ENCODE measurements at regions not wholly inside any gene's neighbourhood (a gene's known extent, or its start where the extent isn't known, plus 50 kb on each side); places are given as distances from the start of the nearest gene placed in this dataset.

DNA sequence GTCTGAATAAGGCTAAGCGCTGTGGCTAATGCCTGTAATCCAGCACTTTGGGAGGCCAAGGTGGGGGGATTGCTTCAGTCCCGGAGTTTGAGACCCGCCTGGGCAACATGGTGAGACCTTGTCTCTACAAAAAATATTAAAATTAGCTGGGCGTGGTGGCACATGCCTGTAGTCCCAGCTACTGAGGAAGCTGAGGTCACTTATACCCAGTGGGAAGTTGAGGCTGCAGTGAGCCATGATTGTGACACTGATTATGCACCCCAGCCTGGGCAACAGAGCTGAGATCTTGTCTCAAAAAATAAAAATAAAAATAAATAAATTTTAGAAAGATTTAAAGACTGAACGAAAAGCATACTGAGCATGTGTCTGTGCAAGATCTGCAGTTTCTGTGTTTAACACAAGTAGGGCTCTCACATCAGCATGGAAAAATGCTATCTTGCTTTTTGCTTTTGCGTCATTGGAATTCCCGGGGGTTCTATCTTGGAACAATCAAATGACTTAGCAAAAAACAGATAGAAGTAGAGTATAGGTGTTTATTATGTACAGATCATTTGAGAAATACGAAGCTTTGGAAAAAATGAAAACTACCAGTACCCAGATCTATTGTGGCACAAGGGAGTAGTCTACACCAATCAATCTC is 161.9 kb downstream of the CAPZA3 start:
- DNase-seq (ENCODE audit: low read depth), result no peak

DNA sequence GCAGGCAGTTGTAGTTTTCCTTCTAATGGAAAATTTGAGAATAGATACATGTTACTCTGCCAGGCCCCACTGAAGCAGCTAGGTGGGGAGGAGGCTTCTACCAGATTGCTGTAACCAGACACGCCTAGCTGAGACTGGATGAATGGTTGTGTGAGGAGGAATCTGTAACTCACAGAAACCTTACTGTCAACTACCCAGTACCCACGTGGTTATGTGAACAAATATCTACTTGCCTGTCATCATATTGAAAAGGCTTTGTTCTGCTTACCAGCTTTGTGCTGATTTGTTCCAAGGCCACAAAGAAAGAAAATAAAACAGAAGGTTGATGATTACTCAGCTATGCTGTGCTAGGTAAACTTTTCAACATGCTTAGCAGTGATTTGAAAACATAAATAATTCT is 167.2 kb downstream of the CAPZA3 start:
- DNase-seq (ENCODE audit: low read depth), result no peak

DNA sequence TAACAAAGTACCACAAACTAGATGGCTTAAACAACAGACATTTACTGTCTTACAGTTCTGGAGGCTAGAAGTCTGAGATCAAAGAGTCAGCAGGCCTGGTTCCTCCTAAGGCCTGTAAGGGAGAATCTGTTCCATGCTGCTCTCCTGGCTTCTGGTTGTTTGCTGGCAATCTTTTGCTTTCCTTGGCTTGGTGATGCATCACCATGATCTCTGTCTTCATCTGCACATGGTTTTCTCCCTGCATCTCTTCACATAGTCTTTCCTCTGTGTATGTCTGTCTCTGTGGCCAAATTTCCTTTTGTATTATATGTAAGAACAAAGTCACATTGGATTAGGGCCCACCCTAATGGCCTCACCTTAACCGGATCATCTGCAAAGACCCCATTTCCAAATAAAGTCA is 168.5 kb downstream of the CAPZA3 start:
- DNase-seq (ENCODE audit: low read depth), result no peak

DNA sequence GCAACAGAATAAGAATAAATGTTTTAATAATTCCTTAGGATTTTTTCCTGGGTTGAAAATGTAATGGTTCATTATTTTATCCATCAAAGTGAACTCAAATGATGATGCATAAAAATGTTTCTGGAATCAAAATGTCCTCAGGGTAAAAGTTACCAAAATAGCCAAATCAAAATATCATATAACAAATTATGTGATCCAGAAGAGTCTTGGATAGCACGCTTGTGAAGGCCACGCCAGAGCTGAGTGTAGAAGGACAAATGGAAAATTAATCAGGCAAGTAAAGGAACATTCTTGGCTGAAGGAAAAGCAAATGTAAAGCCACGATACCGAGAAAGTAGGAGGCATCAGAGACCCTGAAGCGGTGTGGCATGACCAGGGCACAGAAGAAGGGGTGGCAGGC is 169.2 kb downstream of the CAPZA3 start:
- no peak for DNase-seq (ENCODE audit: low read depth)

DNA sequence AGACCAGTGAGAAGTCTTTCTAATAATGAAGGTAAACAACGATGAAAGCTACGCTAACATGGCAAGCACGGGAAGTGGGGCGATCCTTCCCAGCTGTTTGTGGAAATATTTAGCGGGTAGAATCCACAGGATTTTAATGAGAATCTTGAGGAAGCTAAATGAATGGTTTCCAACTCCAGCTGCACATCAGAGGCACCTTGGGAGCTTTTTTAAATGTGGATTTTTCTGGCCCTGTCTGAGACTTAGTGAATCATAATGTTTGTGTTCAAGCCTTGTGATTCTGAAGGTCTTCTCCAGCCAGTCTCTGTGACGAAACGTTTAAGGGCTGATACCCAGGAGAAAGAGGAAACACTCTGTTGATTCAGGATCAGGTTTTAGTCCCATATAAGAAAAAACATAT is 169.8 kb downstream of the CAPZA3 start:
- DNase-seq (ENCODE audit: low read depth), result no peak

DNA sequence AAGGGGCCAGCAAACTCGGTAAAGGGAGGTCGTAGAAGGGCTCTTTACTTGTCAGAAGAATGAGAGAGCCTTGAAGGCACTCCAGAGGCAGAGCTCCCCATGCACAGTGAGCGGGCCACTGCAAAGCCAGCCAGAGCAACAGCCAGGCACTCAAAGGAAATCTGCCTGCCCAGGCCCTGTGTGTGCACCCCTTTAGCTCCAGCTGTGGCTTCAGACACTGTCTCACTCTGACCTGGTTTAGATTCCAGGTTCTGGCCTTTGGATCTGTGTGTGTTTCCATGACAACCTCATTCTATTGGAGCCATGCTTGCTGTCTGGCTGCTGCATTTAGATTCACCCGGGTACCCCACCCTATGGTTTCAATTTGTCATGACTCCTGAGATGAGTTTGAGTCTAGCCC is 170.3 kb downstream of the CAPZA3 start:
- DNase-seq (ENCODE audit: low read depth), result no peak

DNA sequence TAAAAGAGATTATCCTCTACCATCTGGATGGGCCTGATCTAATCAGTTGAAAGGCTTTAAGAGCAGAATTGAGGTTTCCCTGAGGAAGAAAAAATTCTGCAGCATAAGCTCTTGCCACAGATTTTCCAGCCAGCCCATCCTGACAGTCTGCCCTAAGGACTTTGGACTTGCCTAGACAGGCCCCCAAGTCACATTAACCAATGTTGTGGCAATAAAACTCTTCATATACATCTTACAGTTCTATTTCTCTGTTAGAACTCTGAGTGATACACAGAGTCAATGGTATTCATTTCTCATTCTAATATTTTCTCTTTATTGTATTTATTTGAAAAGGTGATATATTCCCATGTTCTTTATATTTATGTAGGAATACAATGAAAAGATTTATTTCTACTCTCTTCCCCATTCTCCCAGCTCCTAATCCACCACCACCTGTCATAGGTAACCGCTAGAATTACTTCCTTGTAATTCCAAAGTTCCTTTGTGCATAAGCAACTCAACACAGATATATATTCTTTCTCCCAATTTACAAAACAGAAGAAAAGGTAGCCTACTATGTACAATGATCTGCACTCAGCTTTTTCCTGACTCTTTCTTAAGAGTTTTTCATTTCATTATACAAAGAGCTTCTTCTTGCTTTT is 182.1 kb downstream of the CAPZA3 start:
- no peak for DNase-seq (ENCODE audit: low read depth)

DNA sequence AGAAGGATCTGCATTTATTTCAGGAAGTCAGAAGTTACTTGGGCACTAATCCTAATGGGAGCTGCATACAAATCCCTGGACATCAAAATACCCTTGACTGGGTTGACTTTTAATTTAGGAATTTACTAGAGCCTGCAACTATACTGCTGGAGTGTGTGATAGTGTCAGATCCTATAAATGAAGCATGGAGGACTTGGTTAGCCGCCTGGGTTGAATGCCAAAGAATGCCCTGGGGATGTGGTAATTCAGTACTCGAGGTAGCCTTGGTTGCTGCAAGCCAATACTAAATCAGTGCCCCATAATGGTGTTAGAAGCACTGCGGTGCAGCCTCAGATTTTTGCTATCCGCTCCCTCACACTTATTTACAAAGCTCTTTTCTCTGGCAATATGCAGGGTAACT is 184.9 kb downstream of the CAPZA3 start:
- no peak for DNase-seq (ENCODE audit: low read depth)

DNA sequence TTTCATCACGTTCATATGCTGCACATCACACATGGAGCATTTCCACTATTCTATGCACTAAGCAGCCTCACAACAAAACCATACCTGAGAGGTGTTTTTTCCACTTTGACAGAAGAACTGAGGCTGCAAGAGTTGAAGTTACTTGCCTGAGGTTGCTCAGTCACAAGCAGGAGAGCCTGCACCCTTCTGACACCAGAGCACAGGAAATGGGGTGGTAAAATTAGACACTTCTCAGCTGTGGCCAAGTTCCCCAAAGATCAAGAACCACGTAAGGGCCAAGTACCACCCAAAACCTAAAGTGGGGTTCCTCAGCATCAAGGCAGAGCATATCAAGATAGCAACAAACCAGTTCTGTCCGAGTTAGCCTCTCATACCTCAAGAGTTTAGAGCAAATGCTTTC is 185.8 kb downstream of the CAPZA3 start:
- no peak for DNase-seq (ENCODE audit: low read depth)

DNA sequence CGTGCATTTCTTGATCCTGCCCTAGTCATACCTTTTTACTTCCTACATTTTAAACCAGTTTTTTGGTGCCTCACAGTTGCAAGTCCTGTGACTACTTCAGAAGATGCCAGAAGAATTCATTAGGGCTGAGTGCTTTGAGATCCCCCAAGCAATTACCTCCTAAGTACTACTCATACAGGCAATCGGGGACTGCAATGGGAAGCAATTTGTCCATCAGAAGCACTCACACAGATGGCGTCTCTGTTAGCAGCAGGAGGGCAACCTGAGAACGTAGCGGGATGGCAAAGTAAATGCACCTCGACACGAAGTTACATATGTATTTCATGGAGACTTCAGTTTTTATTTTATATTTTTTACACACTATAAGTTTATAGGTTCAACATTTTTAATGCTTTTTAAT is 188.3 kb downstream of the CAPZA3 start:
- DNase-seq (ENCODE audit: low read depth), result no peak

DNA sequence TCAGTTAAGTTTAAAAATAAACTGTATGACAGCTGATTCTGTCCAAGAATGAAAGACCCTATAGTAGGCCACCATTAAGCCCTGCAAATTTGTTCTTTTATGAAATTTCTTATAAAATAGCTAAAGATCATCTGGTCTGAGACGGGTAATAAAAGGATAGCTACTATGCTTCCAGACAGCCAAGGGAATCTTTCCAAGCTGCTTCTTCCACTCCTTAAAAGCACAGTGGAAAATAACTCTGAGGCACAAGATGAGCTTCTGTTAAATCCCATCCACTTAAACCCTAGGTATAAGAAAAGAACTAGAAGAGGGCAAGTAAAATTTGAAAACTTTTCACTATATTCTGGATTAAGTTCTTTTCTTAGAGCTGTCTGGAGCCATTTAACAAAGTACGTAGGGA is 194.3 kb downstream of the CAPZA3 start:
- DNase-seq (ENCODE audit: low read depth), result no peak

DNA sequence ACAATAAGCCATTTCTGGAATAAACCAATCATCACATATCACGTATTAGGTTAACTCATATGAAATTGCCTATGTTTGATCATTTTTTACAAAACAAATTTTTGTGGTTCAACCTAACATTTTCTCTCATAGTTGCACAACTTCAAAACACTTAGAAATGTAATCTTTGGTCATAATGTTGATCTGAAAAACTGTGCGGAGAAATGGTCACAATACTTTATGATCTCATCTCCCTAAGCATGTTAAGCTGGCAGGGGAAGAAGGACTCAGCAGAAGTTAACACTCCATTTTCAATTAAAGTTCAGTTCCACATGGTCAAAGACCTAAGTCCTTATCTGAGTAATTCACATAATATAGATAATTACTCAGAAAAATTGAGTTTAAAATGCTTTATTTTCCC is 194.8 kb downstream of the CAPZA3 start:
- DNase-seq (ENCODE audit: low read depth), result no peak

DNA sequence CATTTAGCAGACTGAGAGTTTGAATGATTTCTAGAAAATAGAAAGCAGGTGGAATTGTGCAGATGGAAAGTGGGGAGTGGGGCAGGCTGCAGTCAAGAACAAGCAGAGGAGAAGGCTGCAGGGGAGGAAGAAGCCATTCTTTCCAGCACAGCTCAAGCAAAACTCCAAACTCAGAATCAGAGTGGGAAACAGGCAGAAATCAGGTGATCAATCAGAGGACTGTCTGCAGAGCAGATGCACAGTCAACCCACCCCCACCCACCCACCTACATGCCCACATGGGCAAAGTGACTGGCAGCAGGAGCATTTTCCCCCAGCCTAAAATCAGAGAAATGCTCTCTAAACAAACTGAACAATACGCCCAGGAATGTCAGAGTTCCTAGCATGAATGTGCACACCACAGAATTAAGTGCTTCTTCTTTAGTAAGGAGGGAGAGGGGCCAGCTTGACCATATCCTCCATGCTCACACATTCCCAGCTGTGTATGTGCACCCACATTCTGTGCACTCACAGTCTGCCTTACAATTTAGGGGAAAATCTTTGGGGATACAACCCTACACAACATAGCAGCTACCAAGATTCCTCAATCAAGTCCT is 194.1 kb upstream of the PLEKHA5 start:
- no peak for DNase-seq (ENCODE audit: low read depth)

DNA sequence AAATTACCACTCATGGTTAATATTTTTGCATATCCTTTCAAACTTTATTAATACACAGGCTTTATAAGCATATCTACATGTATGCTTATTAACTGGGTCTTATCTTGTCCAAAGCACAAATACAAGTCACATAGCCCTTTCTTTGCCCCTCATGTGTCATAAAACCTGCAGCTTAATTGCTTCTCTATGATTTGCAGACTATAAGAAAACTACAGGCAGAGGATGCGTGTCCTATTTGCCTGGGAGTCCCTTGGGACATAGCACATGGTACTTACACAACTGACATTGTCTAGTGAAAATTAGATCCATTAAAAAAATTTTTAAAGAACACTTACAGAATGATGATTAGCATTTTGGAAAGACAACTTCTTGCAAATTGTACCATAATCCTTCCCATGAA is 190.5 kb upstream of the PLEKHA5 start:
- no peak for DNase-seq (ENCODE audit: low read depth)

DNA sequence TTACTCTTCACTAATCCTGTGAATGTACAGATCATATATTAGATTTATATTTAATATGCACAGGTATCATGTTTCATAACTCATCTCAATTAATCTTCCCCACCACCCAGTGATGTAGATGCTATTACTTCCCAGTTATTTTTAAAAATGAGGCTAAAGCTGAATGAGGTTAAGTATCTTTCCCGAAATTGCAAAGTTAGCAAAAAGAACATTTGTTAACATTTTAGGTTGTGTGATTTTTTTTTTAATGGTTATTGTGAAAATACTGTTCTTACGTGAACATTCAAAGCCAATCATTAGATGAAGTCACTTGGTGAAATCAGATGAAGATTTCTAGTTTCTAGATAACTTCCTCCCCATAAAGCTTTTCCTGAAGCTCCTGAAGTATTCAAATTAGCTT is 186.9 kb upstream of the PLEKHA5 start:
- DNase-seq (ENCODE audit: low read depth), result no peak

DNA sequence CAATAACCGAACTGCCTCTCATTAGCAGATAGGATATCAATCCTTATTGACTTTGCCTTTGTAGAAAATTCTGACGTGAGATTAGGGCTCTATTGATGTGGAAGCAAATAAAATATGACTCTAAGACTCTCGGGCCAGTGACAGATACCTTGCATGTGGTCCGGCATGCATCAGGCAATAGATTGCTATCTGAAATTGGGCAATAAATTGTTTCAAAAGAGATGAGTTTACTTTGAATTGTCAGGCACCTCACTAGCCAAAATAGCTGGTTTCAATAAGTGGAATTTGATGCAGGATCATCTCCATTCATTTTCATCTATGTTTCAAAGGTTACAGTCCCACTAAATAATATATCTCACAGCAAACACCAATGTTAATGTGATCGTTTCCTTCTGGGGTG is 186.3 kb upstream of the PLEKHA5 start:
- no peak for DNase-seq (ENCODE audit: low read depth)

DNA sequence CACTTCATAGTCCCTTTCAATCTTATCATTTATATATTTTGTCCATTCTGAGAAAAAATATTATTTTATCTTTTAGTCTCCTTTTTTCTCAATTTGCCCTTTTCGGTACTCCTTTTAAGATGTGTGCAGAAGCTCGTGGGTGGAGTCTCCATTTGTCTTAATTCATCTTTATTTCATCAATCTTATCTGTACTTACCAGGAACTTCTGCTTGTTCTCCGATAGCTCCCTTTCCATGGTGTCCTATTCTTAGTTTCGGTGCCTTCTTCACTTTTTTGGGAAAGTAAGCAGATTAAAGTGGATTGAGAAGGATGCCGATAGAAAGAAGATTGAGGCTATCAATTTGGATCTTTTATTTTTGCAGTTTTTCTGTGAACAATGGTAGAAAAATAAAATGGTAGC is 183.4 kb upstream of the PLEKHA5 start:
- no peak for DNase-seq (ENCODE audit: low read depth)

DNA sequence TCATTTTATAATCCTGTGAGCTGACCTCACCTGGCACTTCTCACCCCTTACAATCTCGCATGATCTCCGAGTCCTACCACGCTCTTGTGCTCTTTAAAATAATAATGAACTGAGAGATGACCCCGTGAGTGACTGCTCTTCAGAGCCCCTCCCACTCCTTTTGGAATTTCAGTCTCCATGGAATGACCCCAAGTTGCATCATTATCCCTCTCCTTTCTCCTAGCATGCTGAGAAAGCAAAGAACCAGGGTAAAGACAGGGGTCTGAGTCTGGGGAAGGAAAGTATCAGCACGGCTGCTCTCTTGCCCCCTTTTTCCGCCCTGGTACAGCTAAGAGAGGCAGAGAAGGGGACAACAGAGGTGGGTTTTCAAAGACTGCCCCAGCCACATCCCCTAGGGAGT is 178.3 kb upstream of the PLEKHA5 start:
- DNase-seq (ENCODE audit: low read depth), result no peak

DNA sequence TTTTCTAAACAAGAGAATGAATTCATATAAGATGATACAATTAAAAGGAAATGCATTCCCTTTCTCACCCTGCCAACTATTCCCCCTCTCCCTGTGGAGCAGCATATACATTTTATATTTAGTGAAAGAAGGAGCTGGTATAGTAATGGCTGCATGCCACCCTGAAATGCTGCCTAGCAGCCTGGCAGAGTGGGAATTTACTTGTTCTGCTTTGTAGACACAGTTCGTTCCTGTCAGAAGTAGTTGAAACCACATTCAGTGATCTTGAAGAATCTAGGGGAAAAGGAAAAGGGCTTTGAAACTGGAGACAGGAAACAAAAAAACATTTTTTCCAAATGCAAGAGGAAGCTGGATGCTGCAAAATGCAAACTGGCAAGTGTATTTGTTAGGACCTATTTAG is 176.0 kb upstream of the PLEKHA5 start:
- DNase-seq (ENCODE audit: low read depth), result no peak

DNA sequence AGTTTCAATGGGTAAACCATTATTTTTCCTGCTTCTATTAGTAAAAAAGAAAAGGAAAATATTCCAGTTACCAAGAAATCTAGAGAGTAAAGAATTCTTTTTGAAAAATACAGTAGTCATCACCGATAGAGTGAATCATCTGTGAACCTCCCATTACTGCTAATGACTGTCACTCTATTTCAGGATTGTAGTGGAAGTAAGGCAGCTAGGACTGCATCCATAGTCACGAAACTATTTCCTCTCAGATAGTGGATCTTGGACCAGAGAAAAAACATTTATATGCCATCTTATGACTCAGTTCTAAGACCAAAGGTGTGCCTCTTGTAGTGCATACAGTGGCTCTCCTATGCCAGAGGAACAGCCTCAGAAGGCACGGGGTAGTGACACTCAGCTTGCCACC is 173.9 kb upstream of the PLEKHA5 start:
- DNase-seq (ENCODE audit: low read depth), result no peak

DNA sequence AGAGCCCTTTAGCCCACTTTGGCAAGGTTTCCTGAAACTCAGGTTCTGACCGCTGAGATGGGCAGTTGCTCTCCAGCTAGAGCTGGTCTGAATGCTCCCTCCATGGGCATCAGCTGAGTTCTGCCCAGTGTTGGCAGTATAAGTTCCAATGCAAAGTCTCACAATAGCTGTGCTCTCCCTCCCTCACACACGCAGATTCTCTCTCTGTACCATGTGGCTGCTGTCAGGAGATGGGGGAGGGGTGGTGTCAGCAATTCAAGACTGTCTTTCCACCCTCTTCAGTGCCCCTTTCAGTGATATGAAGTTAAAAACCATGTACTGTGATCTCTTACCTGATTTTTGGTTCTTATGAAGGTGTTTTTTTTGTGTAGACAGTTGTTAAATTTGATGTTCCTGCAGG is 164.3 kb upstream of the PLEKHA5 start:
- no peak for DNase-seq (ENCODE audit: low read depth)

DNA sequence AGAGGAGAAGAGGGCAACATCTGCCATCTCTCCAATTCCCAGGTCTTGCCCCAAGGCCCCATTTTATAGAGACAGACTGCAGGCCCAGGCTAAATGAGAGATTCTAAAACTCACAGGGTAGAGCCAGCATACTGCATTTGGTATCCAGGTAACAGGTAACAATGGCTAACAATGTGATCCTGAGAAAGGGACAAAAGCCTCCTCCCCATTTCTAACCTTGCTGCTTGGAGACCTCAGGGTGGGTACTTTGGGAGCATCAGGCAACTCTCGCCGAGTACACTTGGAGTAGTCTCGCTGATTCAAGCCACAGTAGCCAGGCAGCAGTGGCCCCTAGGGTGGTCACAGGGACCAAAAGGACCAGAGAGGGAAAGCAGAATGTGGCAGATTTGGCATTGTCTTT is 162.6 kb upstream of the PLEKHA5 start:
- DNase-seq (ENCODE audit: low read depth), result no peak

DNA sequence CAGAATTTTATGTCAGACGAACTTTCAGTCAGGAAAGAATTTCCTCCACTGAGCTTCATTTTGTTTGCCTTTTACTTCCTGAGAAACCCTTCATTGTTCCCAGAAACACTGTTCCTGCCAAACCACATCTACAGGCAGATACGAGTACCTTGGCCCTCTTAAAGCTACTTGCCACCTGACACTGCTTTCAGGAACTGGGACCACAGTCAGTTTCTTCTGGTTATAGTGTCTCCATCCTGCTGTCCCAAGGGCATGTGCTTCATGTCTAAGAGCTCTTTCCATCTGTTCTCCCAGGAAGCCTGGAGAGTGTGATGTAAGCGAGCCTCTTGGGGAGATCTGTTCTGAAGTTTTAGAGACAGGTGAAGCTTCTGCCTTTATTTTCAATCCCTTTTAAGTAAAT is 161.7 kb upstream of the PLEKHA5 start:
- DNase-seq (ENCODE audit: low read depth), result no peak

DNA sequence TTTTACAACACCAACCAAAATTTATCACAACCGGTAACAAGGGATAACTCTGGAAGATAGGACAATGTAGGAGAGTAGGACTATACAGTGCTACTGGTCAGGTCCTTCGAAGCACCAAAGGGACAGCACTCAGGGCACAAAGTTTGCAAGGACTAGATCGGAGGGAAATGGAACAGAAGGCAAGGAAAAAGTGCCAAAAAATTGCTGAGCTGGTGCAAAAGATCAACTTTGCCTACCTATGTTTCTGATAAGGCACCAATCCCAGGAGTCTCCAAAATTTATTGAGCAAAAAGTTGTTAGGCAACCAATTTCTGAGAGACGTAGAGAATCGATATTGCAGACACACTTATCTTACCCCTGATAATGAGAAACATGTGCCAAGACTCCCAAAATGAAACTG is 160.0 kb upstream of the PLEKHA5 start:
- DNase-seq (ENCODE audit: low read depth), result no peak

All from fibroblast of the conjunctiva (primary cell).